ENCODE measurements at regions not wholly inside any gene's neighbourhood (a gene's known extent, or its start where the extent isn't known, plus 50 kb on each side); places are given as distances from the start of the nearest gene placed in this dataset.

DNA sequence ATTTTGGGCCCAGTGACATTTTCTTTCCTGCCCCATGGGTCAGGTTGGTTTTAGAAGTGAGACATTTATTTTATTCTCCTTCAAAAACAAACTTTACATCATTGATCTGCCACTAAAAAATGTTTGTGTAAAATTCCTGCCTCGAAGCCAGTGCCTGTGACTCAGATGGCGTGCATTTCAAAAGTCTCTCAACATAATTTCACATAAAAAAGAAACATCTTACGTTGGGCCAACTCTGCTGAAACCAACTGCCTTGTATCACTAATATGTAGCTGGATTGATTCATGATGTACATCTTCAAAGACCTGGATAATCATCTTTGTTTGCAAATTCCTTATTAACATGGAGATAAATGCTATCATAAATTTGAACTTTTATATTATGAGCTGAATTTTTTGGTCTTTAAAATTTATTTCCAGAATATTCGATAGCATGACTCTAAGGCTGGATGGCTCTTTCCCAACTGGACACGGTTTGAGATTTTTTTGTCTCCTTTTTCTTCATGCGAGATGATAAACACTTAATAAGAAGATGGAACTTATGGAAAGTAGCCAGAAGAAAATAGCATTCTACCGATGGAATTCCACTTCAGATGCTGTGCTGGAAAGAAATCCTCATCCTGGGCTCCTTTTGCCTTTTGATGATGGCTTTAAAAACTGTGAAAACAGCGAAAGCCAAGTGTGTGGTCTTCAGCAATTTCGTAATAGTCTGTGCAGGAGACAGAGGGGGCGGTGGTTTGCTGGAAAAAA is 420.5 kb downstream of the FGF9 start:
- peak overlapping the region; percentile 98 for H3K4ac ChIP-seq (ENCODE audit: low read depth, low read length)
- peak overlapping the region; percentile 76; the same call in 1 of the 2 replicates for H3K14ac ChIP-seq (replicated peaks; ENCODE audit: low read depth, low read length)
- POLR2A ChIA-PET (ENCODE audit: unreplicated experiment), result interaction anchor here (0.6 kb wide), 1 partner anchor 20 kb away, joined by 3 read pairs; no protein-coding TSS in a partner anchor
- peak overlapping the region; percentile 84 for H2BK5ac ChIP-seq (ENCODE audit: low read depth, low read length, poor library complexity, severe bottlenecking)
- DNase-seq (peak; percentile 79), ATAC-seq (ENCODE audit: low read depth) (peak; percentile 64)
- H3K18ac ChIP-seq (ENCODE audit: low read depth, low read length), result peak overlapping the region; percentile 96
- peak overlapping the region; percentile 99 for H2BK120ac ChIP-seq (ENCODE audit: low read depth, low read length)
- peak overlapping the region; percentile 85; the same call in 2 of the 3 replicates for H2BK15ac ChIP-seq (ENCODE audit: low read depth, low read length)
- peak overlapping the region; percentile 48 for H2AK9ac ChIP-seq (replicated peaks; ENCODE audit: low read depth, low read length, poor library complexity)
- peak; percentile 58; the same call in 1 of the 2 replicates for TF ChIP-seq FOS (IDR thresholded peaks at IDR 0.05; ENCODE audit: low read depth, low read length)
- TF ChIP-seq CEBPB (IDR thresholded peaks at IDR 0.05; ENCODE audit: low read depth, low read length), result peak; percentile 68
- no peak for TF ChIP-seq MXI1 (IDR thresholded peaks at IDR 0.05; ENCODE audit: borderline replicate concordance, low read depth, low read length)
- H3K27me3 ChIP-seq (ENCODE audit: control insufficient read depth, insufficient read depth, low read length), result peaks cover 2% of the 10 kb centered on the region
- no peaks in the 10 kb centered on the region for H3K79me1 ChIP-seq (ENCODE audit: low read depth in 1 of 2, low read length in 2 of 2)
- no peak overlapping the region for H2AFZ ChIP-seq (replicated peaks; ENCODE audit: low read length, poor library complexity)
- H3K9me1 ChIP-seq (ENCODE audit: insufficient read depth, low read length), result peaks cover 18% of the 10 kb centered on the region
- no peak overlapping the region for H2AK5ac ChIP-seq (ENCODE audit: low read depth, low read length)
- 0% methylated on average over 1 of the region's 10 CpGs; no CpG with 5 or more reads in 1 of the 2 experiments for WGBS, 2 experiments (ENCODE audit: extremely low coverage in 2 of 2, insufficient read length in 1 of 2)
- CTCF ChIA-PET, result no interaction called here
- intact Hi-C loops (cut with micrococcal nuclease) (loop anchor here (5.0 kb wide), 2 partner anchors 81 to 119 kb away; no protein-coding TSS in a partner anchor), in situ Hi-C loops (cut with MboI; ENCODE audit: low sequenced_read_pairs) (no loop called here), dilution Hi-C loops (cut with HindIII; ENCODE audit: low sequenced_read_pairs, unreplicated experiment) (no loop called here)
- H3K9me3 ChIP-seq (ENCODE audit: control insufficient read depth, insufficient read depth, low read length), result peaks cover 2% of the 10 kb centered on the region; the same call in 1 of the 2 replicates
- peak overlapping the region; percentile 98 for H4K5ac ChIP-seq (ENCODE audit: low read depth, low read length)
- no TSS peak for BruUV-seq (replicated peaks)
- no peak overlapping the region for H3K9ac ChIP-seq (ENCODE audit: low read depth, low read length)
- H3K36me3 ChIP-seq (ENCODE audit: control insufficient read depth, insufficient read depth, low read length), result no peaks in the 10 kb centered on the region
- H3K4me3 ChIP-seq (ENCODE audit: insufficient read depth, low read depth, low read length), result no peak overlapping the region
- H4K91ac ChIP-seq (ENCODE audit: insufficient read depth, low read depth, low read length), result peak overlapping the region; percentile 91
- peaks cover 23% of the 10 kb centered on the region for H3K4me1 ChIP-seq (ENCODE audit: control insufficient read depth, insufficient read depth, low read length)
- H3K23ac ChIP-seq (ENCODE audit: low read depth, low read length), result peak overlapping the region; percentile 73
- no peaks in the 10 kb centered on the region for H4K20me1 ChIP-seq (ENCODE audit: insufficient read depth, low read length)
- H3K27ac ChIP-seq (ENCODE audit: insufficient read depth, low read length), result peak overlapping the region; percentile 80; the same call in 1 of the 2 replicates
- peak overlapping the region; percentile 98 for H2BK20ac ChIP-seq (ENCODE audit: low read depth, low read length)
- H4K8ac ChIP-seq (ENCODE audit: low read depth in 2 of 2, low read length in 2 of 2), result peak overlapping the region; percentile 56 to 85; a peak in 3 of 4 replicates
- H3K56ac ChIP-seq (ENCODE audit: extremely low read depth, insufficient read depth, low read length), result peak overlapping the region; percentile 86; the same call in 1 of the 2 replicates
- H3K4me2 ChIP-seq (ENCODE audit: low read depth, low read length), result peak overlapping the region; percentile 24
